Heart right ventricle (tissue), 16 donors: ENCODE measurements at regions not wholly inside any gene's neighbourhood (a gene's known extent, or its start where the extent isn't known, plus 50 kb on each side); places are given as distances from the start of the nearest gene placed in this dataset.

Experiments
- ATAC-seq, 8 donors: fragments of 200-7000 bp; cut with Tn5 transposase; one replicate each; pipeline ENCODE4 v1.9.1; 2020; ENCODE audit warnings: mild to moderate bottlenecking in 8 of 8, moderate library complexity in 8 of 8, moderate number of reproducible peaks in 1 of 8
- DNase-seq, 2 donors: peaks; one replicate each; pipeline ENCODE4 v3.0.0-alpha.2; 2020
- H3K27ac ChIP-seq, 10 donors: fragments of 200-600 bp; sonication (generic) in 2 of 10; one replicate each; pipeline versions ENCODE4 v1.5.0 to v1.8.0; 2020 to 2022; ENCODE audit warnings: mild to moderate bottlenecking in 3 of 10
- H3K27me3 ChIP-seq, 7 donors: fragments of 200-600 bp; one replicate each; pipeline ENCODE4 v1.8.0; 2021 to 2022; ENCODE audit warnings: mild to moderate bottlenecking in 2 of 7
- H3K36me3 ChIP-seq, 9 donors: fragments of 200-600 bp; sonication (generic) in 1 of 9; one replicate each; pipeline versions ENCODE4 v1.5.0 to v1.8.0; 2020 to 2022; ENCODE audit warnings: mild to moderate bottlenecking in 2 of 9
- H3K4me1 ChIP-seq, 9 donors: fragments of 200-600 bp; sonication (generic) in 1 of 9; one replicate each; pipeline versions ENCODE4 v1.5.0 to v1.8.0; 2020 to 2022; ENCODE audit warnings: mild to moderate bottlenecking in 4 of 9
- H3K4me3 ChIP-seq, 10 donors: fragments of 200-600 bp; sonication (generic) in 2 of 10; one replicate each; pipeline versions ENCODE4 v1.5.0 to v1.8.0; 2020 to 2022; ENCODE audit warnings: mild to moderate bottlenecking in 7 of 10, moderate library complexity in 2 of 10
- H3K9me3 ChIP-seq, 11 donors: fragments of 200-600 bp in 10 of 11; sonication (generic) in 2 of 11; one replicate each; pipeline versions ENCODE4 v1.5.0 to v1.8.0; 2013 to 2022; ENCODE audit warnings: mild to moderate bottlenecking in 2 of 11, control low read depth in 1 of 11, moderate library complexity in 1 of 11
- WGBS, 2 donors: extraction: QIAGEN DNeasy Blood & Tissue Kit; methylation state at CpG; one replicate each; pipeline ENCODE4 v1.1.7; 2013; ENCODE audit warnings: inconsistent platforms in 1 of 2; 5-methylcytosine and 5-hydroxymethylcytosine counted together
- intact Hi-C, 10 donors: fragments of 100-400 bp; cut with DNase I; formaldehyde crosslinking; loops; one replicate each; pipeline versions ENCODE4 v1.11.1 to v1.14.2; 2022
- TF ChIP-seq, protein P1 (sequence below), 9 donors: fragments of 200-600 bp; sonication (generic) in 2 of 9; IDR thresholded peaks; one replicate each; pipeline versions ENCODE4 v1.5.0 to v1.8.0; 2021 to 2022; ENCODE audit warnings: antibody characterized with exemption in 9 of 9, mild to moderate bottlenecking in 5 of 9, moderate library complexity in 1 of 9
- donor health status: Arrhythmogenic right ventricular cardiomyopathy.
- donor health status: ischemic (EF 13 %, LVEDD 7.1; RV severe dilation, severe dysfunction).
- donor health status: healthy with polysubstance abuse.
- donor health status: DM: no; HTN: yes; CAD: no.
- donor health status: DM: no; HTN: no; CAD: no.
- donor health status: ischemic (EF 25% LVEDD 6.9; RV normal size, moderate dysfunction).
- donor health status: ischemic (EF 25% LVEDD 5.7; RV mildly dilated, moderate dysfunction).
- donor health status: healthy.
- donor health status: DM: yes; HTN: yes; CAD: no.
- donor health status: Ischemic cardiomyopathy.
- donor health status: ischemic (EF 35%, LVEDD 5.7; RV mildly dilated, moderate dysfunction).
- donor health status: nonischemic (EF 11% LVEDD 7.7; RV severe dilation, severe dysfunction).
- donor health status: DM: yes; HTN: yes; CAD: no.
- donor health status: PGD.
- donor health status: ischemic (EF 29% LVEDD 5.4; RV normal size, mild dysfunction).
- donor health status: nonischemic (EF 23%, LVEDD 6.1; RV moderate dilation, normal function).

DNA sequence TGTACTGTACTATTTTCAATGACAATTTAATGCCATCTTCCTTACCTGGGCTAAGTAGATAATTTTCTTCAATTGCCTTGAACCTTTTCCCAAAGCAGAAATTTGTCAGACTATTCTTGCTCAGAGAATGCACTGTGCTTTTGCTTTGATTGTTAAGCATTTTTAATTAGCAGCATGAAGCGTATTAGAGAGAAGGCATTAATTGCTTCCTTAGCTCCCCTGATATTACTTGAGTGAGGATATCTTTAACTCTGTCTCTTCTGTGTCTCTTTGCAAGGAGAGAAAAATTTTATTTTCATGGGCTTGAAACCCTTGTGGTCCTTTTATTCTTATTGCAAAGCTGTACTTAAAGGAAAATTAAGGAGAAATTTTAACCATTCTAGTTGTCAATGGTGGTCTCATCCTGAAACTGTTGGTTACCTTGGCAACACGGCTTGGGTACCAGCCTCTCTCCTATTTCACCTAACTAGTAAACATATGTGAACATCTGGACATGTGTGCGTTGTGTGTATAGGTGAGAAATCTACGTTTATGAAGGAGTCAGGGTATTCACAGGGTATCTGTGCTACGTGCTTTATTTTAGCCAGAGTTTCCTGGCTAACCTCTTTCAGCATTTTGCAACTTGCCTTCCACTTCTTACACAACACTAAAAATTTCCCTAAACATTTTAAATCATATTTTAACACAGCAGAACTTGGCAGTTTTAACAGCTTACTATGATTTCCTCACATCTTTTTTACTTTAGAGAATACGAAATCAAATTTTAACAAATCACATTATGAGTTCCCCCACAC lies 225.5 kb downstream of the KLF5 start:
- Histone ChIP-seq H3K4me3 (no peak overlapping the region), H3K27me3 (no peaks in the 10 kb centered on the region), H3K27ac (no peak overlapping the region), H3K36me3 (no peaks in the 10 kb centered on the region), H3K4me1 (no peaks in the 10 kb centered on the region), H3K9me3 (no peaks in the 10 kb centered on the region)
- intact Hi-C loops: no loop called here
- TF ChIP-seq, protein P1, sequence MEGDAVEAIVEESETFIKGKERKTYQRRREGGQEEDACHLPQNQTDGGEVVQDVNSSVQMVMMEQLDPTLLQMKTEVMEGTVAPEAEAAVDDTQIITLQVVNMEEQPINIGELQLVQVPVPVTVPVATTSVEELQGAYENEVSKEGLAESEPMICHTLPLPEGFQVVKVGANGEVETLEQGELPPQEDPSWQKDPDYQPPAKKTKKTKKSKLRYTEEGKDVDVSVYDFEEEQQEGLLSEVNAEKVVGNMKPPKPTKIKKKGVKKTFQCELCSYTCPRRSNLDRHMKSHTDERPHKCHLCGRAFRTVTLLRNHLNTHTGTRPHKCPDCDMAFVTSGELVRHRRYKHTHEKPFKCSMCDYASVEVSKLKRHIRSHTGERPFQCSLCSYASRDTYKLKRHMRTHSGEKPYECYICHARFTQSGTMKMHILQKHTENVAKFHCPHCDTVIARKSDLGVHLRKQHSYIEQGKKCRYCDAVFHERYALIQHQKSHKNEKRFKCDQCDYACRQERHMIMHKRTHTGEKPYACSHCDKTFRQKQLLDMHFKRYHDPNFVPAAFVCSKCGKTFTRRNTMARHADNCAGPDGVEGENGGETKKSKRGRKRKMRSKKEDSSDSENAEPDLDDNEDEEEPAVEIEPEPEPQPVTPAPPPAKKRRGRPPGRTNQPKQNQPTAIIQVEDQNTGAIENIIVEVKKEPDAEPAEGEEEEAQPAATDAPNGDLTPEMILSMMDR (IDR thresholded peaks at IDR 0.05): no peak
- WGBS, 2 donors: 76 to 83% methylated on average over 6 of the region's 6 CpGs
- DNase-seq (no peak), ATAC-seq (no peak)

DNA sequence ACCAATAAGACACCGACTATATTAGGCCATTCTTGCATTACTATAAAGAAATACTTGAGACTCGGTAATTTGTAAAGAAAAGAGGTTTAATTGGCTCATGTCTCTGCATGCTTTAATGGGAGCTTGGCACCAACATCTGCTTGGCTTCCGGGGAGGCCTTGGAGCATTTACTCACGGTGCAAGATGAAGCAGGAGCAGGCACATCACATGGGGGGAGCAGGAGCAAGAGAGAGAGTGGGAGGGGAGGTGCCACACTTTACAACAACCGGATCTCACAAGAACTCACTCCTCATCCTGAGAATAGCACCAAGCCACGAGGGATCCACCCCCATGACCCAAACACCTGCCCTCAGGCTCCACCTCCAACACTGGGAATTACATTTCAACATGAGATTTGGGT lies 224.8 kb downstream of the KLF5 start:
- no peaks in the 10 kb centered on the region for H3K4me1 ChIP-seq
- no peaks in the 10 kb centered on the region for H3K9me3 ChIP-seq
- TF ChIP-seq, protein P1 (IDR thresholded peaks at IDR 0.05): no peak
- H3K4me3 ChIP-seq: no peak overlapping the region
- DNase-seq (no peak), ATAC-seq (no peak)
- H3K27me3 ChIP-seq: no peaks in the 10 kb centered on the region
- no peak overlapping the region for H3K27ac ChIP-seq
- 74 to 84% methylated on average over 6 of the region's 6 CpGs for WGBS, 2 donors
- intact Hi-C loops: no loop called here
- H3K36me3 ChIP-seq: no peaks in the 10 kb centered on the region

DNA sequence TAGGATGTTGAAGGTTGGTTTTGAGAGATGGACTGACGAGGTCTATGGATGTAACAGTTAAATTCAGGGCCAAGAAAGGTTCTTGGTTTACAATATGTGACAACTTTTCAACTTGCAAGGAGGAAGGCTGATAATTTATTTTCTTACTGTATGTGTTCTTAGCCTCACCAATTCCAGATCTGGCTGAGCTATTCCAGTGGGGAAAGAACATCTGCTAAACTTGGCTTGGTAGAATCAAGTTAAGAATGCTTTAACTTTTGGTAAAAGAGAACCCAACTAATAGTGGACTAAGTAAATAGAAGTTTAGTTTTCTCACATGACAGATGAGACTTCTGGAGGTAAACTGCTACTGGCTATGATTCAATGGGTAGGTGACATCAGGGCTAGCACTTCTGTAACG lies 222.9 kb downstream of the KLF5 start:
- Histone ChIP-seq H3K9me3 (peaks cover 0 to 15% (median 8%) of the 10 kb centered on the region in 11 donors), H3K4me1 (no peaks in the 10 kb centered on the region), H3K27me3 (no peaks in the 10 kb centered on the region), H3K36me3 (no peaks in the 10 kb centered on the region), H3K4me3 (no peak overlapping the region), H3K27ac (no peak overlapping the region)
- intact Hi-C loops: no loop called here
- no peak for DNase-seq
- TF ChIP-seq, protein P1 (IDR thresholded peaks at IDR 0.05): no peak
- WGBS, 2 donors: 73 to 78% methylated on average over 2 of the region's 2 CpGs
- ATAC-seq: no peak

DNA sequence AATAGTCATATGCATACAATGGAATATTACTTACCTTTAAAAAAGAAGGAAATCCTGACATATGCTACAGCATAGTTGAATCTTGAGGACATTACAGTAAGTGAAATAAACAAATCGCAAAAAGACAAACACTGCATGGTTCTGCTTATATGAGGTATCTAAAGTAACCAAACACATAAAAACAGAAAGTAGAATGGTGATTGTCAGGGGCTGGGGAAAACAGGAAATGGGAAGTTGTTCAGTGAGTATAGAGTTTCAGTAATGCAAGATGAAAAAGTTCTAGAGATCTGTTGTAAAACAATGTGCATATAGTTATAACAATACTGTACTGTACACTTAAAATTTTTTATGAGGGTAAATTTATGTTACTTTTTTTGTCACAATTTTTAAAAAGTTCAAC lies 219.4 kb downstream of the KLF5 start:
- TF ChIP-seq, protein P1 (IDR thresholded peaks at IDR 0.05): no peak
- peaks cover 0 to 10% (median 0%) of the 10 kb centered on the region in 9 donors for H3K4me1 ChIP-seq
- 94 to 99% methylated on average over 1 of the region's 1 CpG for WGBS, 2 donors
- no peak overlapping the region for H3K27ac ChIP-seq
- H3K27me3 ChIP-seq: no peaks in the 10 kb centered on the region
- DNase-seq (no peak), ATAC-seq (no peak)
- no peaks in the 10 kb centered on the region for H3K36me3 ChIP-seq
- intact Hi-C loops: no loop called here
- peaks cover 0 to 18% (median 9%) of the 10 kb centered on the region in 11 donors for H3K9me3 ChIP-seq
- H3K4me3 ChIP-seq: no peak overlapping the region
